ENCODE measurements at regions not wholly inside any gene's neighbourhood (a gene's known extent, or its start where the extent isn't known, plus 50 kb on each side); places are given as distances from the start of the nearest gene placed in this dataset.

GRCh38 chr13:68345963-68346531 lies 1115.9 kb upstream of the PCDH9 start:
- ATAC-seq (no peak), DNase-seq (no peak)
- no peaks in the 10 kb centered on the region for H3K9me3 ChIP-seq
- intact Hi-C loops (cut with DNase I), result no loop called here
- no peaks in the 10 kb centered on the region for H3K4me1 ChIP-seq
- H3K4me3 ChIP-seq, result no peak overlapping the region
- no peak for TF ChIP-seq CTCF (IDR thresholded peaks at IDR 0.05)
- H3K27ac ChIP-seq, result no peak overlapping the region
- no peaks in the 10 kb centered on the region for H3K27me3 ChIP-seq (ENCODE audit: low read depth)
- H3K36me3 ChIP-seq, result no peaks in the 10 kb centered on the region

GRCh38 chr13:68323124-68323523 lies 1093.0 kb upstream of the PCDH9 start:
- intact Hi-C loops (cut with DNase I), result no loop called here
- ATAC-seq, result no peak

DNA sequence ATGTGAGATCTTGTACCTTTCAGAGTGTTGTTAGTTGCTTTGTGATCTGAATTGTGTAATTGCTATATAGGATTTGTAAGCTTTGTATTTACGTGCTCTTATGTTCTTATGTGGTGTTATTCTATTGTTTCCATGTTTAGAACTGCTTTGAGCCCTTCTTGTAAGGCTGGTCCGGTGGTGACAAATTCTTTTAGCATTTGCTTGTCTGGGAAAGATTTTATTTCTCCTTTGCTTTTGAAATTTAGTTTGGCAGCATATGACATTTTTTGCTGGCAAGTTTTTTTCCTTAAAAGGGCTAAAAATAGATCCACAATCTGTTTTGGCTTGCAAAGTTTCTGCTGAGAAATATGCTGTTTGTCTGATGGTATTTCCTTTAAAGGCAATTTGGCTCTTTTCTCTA lies 1089.2 kb upstream of the PCDH9 start:
- intact Hi-C loops (cut with DNase I), result no loop called here
- peaks cover 11% of the 10 kb centered on the region for H3K9me3 ChIP-seq
- TF ChIP-seq CTCF (IDR thresholded peaks at IDR 0.05), result no peak
- no peak overlapping the region for H3K27ac ChIP-seq
- no peak for ATAC-seq
- no peaks in the 10 kb centered on the region for H3K36me3 ChIP-seq
- no peaks in the 10 kb centered on the region for H3K4me1 ChIP-seq
- H3K4me3 ChIP-seq, result no peak overlapping the region
- DNase-seq, result no peak
- H3K27me3 ChIP-seq (ENCODE audit: low read depth), result no peaks in the 10 kb centered on the region

More at GRCh38 chr13:68323124-68323523, 1093.0 kb upstream of the PCDH9 start:
- peaks cover 8% of the 10 kb centered on the region for H3K9me3 ChIP-seq
- H3K4me3 ChIP-seq, result no peak overlapping the region
- TF ChIP-seq CTCF (IDR thresholded peaks at IDR 0.05), result no peak
- no peaks in the 10 kb centered on the region for H3K27me3 ChIP-seq (ENCODE audit: low read depth)
- no peaks in the 10 kb centered on the region for H3K36me3 ChIP-seq
- DNase-seq, result no peak
- no peaks in the 10 kb centered on the region for H3K4me1 ChIP-seq
- H3K27ac ChIP-seq, result no peak overlapping the region

- intact Hi-C loops (cut with DNase I), result no loop called here
- Histone ChIP-seq H3K9me3 (no peaks in the 10 kb centered on the region), H3K27ac (no peak overlapping the region), H3K4me3 (no peak overlapping the region), H3K36me3 (no peaks in the 10 kb centered on the region), H3K4me1 (no peaks in the 10 kb centered on the region), H3K27me3 (ENCODE audit: low read depth) (no peaks in the 10 kb centered on the region)
- TF ChIP-seq CTCF (IDR thresholded peaks at IDR 0.05), result peak; percentile 40
- DNase-seq (no peak), ATAC-seq (no peak)
These were observed 1074.3 kb upstream of the PCDH9 start for GRCh38 chr13:68304286-68304893.

GRCh38 chr13:68293631-68294030 lies 1063.5 kb upstream of the PCDH9 start:
- DNase-seq, result no peak
- Histone ChIP-seq H3K9me3 (no peaks in the 10 kb centered on the region), H3K27ac (no peak overlapping the region), H3K4me1 (no peaks in the 10 kb centered on the region), H3K27me3 (ENCODE audit: low read depth) (no peaks in the 10 kb centered on the region), H3K4me3 (no peak overlapping the region), H3K36me3 (no peaks in the 10 kb centered on the region)
- no peak for ATAC-seq
- no peak for TF ChIP-seq CTCF (IDR thresholded peaks at IDR 0.05)
- intact Hi-C loops (cut with DNase I), result no loop called here

All from lower lobe of right lung (tissue), 2 donors.